ENCODE measurements at regions not wholly inside any gene's neighbourhood (a gene's known extent, or its start where the extent isn't known, plus 50 kb on each side); places are given as distances from the start of the nearest gene placed in this dataset.

DNA sequence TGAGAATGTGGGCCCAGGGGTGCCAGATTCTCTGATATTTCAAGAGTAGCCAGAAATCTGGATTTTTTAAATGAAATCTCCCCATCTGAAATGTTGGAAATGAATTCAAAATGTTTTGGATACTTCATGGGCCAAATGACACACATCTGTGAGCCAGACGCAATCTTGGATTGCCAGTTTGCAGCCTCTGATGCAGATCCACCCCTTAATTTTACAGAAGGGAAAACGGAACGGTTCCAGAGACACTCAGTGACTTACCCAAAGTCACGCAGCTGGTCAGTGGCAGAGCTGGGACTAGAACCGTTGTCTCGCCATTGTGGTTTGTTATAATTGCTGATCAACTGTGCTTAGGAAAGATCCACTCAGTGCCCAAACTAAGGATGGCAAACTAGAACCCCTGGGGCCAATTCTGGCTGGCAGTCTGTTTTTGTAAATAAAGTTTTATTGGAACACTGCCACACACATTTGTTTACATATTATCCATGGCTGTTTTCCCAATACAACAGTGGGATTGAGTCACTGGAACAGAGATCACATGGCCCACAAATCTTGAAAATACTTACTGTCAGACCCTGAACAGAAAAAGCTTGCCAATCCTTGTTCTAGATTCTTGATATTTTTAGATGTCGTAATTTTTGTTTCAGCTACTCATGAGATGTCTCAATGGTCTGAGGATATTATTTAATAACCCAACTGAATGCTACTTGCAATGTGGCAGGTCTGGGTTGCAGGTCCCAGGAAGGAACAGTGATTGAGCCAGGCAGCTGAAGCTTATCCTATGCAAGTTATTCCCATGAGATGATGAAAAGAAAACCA, 143.8 kb downstream of the AXIN2 start:
- TF ChIP-seq TEAD2 (tag; IDR thresholded peaks at IDR 0.05) (no peak), RFX7 (CRISPR knock-in tag; IDR thresholded peaks at IDR 0.05) (no peak), CHD2 (IDR thresholded peaks at IDR 0.05; ENCODE audit: low read depth, low read length) (no peak), FOXP1 (CRISPR knock-in tag; IDR thresholded peaks at IDR 0.05) (no peak), PBX2 (CRISPR knock-in tag; IDR thresholded peaks at IDR 0.05; ENCODE audit: low read depth) (no peak), PBX2 (tag; conservative IDR thresholded peaks at IDR 0.05; ENCODE audit: low read depth) (no peak), NRF1 (conservative IDR thresholded peaks at IDR 0.05 in 1 of 2, IDR thresholded peaks at IDR 0.05 in 1 of 2) (no peak), DPF2 (IDR thresholded peaks at IDR 0.05) (no peak), GABPA (tag; conservative IDR thresholded peaks at IDR 0.05; ENCODE audit: low read depth) (no peak)
